MCF 10A (cell line): ENCODE measurements at regions not wholly inside any gene's neighbourhood (a gene's known extent, or its start where the extent isn't known, plus 50 kb on each side); places are given as distances from the start of the nearest gene placed in this dataset.

Experiments
- BruUV-seq: library from RNA; stranded (reverse); fragments of 400-500 nt; replicated peaks from 2 replicates; lab custom pipeline; 2021; lab: Mats Ljungman, UMichigan
- CTCF ChIA-PET: fragments of 300-600 bp; sonication (Branson Sonifier 250); formaldehyde crosslinking; extraction: SDS; loops from one replicate; lab custom pipeline; 2021; ENCODE audit warnings: antibody characterized with exemption, inconsistent platforms; lab: Yijun Ruan, JAX
- POLR2A ChIA-PET: fragments of 300-600, 350-650 bp; sonication (Branson Sonifier 250); formaldehyde crosslinking; extraction: SDS; loops from one replicate; lab custom pipeline; 2020; ENCODE audit warnings: antibody characterized with exemption, inconsistent platforms; lab: Yijun Ruan, JAX
- DNase-seq: peaks from one replicate; pipeline ENCODE4 v3.0.0-alpha.2; 2018; ENCODE audit not compliant: unreplicated experiment
- H3K27ac Mint-ChIP-seq: one replicate; pipeline ENCODE4 v1.8.0; 2022; ENCODE audit warnings: mild to moderate bottlenecking, low read depth, mixed read lengths; ENCODE audit not compliant: unreplicated experiment
- H3K27me3 Mint-ChIP-seq: one replicate; pipeline ENCODE4 v1.8.0; 2022; ENCODE audit warnings: mixed read lengths; ENCODE audit not compliant: insufficient read depth, unreplicated experiment
- H3K36me3 Mint-ChIP-seq: one replicate; pipeline ENCODE4 v1.8.0; 2022; ENCODE audit warnings: mild to moderate bottlenecking, moderate library complexity, mixed read lengths; ENCODE audit not compliant: insufficient read depth, unreplicated experiment
- H3K4me1 Mint-ChIP-seq: one replicate; pipeline ENCODE4 v1.8.0; 2022; ENCODE audit warnings: mixed read lengths; ENCODE audit not compliant: insufficient read depth, unreplicated experiment
- H3K4me3 Mint-ChIP-seq: one replicate; pipeline ENCODE4 v1.8.0; 2022; ENCODE audit warnings: mild to moderate bottlenecking, moderate library complexity, mixed read lengths; ENCODE audit not compliant: unreplicated experiment
- H3K9me3 Mint-ChIP-seq: one replicate; pipeline ENCODE4 v1.8.0; 2022; ENCODE audit warnings: mixed read lengths; ENCODE audit not compliant: unreplicated experiment
- intact Hi-C: fragments of 100-400 bp; cut with micrococcal nuclease; formaldehyde crosslinking; loops from 2 replicates; pipeline ENCODE4 v1.14.1; 2022
- TF ChIP-seq, protein P1 (sequence below): fragments of 200-600 bp; IDR thresholded peaks from one replicate; pipeline ENCODE4 v1.8.0; 2022; ENCODE audit warnings: antibody characterized with exemption, mild to moderate bottlenecking; ENCODE audit not compliant: unreplicated experiment

DNA sequence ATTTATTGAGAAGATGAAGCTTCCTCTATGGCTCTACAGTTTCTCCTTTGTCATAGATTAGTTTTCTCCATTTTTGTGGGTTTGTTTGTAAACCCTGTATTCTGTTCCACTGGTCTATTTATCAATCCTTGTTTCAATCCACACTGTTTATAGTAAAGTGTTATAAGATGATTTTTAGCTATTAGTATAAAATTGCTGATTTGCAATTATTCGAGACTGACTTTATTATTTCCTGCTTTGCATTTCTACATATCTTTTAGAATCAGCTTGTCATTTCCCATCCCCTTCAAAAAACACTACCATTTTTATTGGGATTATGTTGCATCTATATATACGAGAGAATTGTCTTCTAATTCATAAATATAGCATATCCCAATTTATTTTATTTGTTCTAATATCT is 325.9 kb upstream of the EPHA7 start:
- intact Hi-C loops, result no loop called here
- no peak for DNase-seq
- no peaks in the 10 kb centered on the region for H3K36me3 Mint-ChIP-seq
- no TSS peak for BruUV-seq
- H3K4me3 Mint-ChIP-seq, result no peak overlapping the region
- no peaks in the 10 kb centered on the region for H3K4me1 Mint-ChIP-seq
- H3K27me3 Mint-ChIP-seq, result peaks cover 15% of the 10 kb centered on the region
- H3K27ac Mint-ChIP-seq, result no peak overlapping the region
- ChIA-PET CTCF (no interaction called here), POLR2A (interaction anchor here (0.6 kb wide), 1 partner anchor 987 kb away, joined by 4 read pairs; no protein-coding TSS in a partner anchor)
- TF ChIP-seq, protein P1, sequence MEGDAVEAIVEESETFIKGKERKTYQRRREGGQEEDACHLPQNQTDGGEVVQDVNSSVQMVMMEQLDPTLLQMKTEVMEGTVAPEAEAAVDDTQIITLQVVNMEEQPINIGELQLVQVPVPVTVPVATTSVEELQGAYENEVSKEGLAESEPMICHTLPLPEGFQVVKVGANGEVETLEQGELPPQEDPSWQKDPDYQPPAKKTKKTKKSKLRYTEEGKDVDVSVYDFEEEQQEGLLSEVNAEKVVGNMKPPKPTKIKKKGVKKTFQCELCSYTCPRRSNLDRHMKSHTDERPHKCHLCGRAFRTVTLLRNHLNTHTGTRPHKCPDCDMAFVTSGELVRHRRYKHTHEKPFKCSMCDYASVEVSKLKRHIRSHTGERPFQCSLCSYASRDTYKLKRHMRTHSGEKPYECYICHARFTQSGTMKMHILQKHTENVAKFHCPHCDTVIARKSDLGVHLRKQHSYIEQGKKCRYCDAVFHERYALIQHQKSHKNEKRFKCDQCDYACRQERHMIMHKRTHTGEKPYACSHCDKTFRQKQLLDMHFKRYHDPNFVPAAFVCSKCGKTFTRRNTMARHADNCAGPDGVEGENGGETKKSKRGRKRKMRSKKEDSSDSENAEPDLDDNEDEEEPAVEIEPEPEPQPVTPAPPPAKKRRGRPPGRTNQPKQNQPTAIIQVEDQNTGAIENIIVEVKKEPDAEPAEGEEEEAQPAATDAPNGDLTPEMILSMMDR, result no peak
- H3K9me3 Mint-ChIP-seq, result no peaks in the 10 kb centered on the region

DNA sequence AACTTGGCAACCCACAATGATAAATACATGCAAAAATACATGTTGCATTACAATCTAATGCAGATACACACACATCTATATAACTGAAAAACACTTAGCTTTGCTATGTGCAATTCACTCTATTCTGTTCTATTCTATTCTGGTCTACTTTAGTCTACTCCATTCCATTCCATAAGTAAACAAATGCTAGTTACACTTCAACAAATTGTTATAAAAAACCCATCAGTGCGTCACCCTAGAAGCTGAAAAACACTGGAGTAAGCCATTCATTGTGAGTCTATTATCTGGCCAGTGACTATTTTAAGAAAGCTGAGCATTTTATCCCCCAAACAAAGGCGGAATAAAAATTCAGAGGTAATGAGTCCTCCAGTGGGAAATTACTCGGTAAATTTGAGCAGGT is 315.7 kb upstream of the EPHA7 start:
- ChIA-PET CTCF (no interaction called here), POLR2A (no interaction called here)
- peaks cover 6% of the 10 kb centered on the region for H3K9me3 Mint-ChIP-seq
- H3K27me3 Mint-ChIP-seq, result peaks cover 9% of the 10 kb centered on the region
- H3K27ac Mint-ChIP-seq, result no peak overlapping the region
- intact Hi-C loops, result no loop called here
- DNase-seq, result no peak
- BruUV-seq, result no TSS peak
- H3K4me1 Mint-ChIP-seq, result no peaks in the 10 kb centered on the region
- H3K36me3 Mint-ChIP-seq, result no peaks in the 10 kb centered on the region
- TF ChIP-seq, protein P1, result no peak
- no peak overlapping the region for H3K4me3 Mint-ChIP-seq

DNA sequence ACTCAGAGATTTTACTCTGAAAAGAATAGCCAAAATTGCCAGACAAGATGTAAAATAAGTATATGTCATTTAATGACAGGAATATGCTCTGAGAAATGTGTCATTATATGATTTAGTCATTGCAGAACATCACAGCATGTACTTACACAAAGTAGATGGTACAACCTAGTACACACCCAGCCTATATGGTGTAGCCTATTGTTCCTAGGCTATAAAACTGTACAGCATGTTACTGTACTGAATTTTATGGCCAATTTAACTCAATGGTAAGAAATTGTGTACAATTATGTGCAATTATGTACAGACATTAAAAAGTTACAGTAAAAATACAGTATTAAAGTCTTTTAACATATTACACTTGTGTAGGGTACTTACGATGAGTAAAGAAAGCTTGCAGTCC is 311.9 kb upstream of the EPHA7 start:
- no peaks in the 10 kb centered on the region for H3K36me3 Mint-ChIP-seq
- no peak overlapping the region for H3K4me3 Mint-ChIP-seq
- TF ChIP-seq, protein P1, result no peak
- H3K4me1 Mint-ChIP-seq, result no peaks in the 10 kb centered on the region
- ChIA-PET CTCF (no interaction called here), POLR2A (no interaction called here)
- H3K9me3 Mint-ChIP-seq, result peaks cover 7% of the 10 kb centered on the region
- H3K27me3 Mint-ChIP-seq, result peaks cover 29% of the 10 kb centered on the region
- H3K27ac Mint-ChIP-seq, result no peak overlapping the region
- DNase-seq, result no peak
- BruUV-seq, result no TSS peak
- intact Hi-C loops, result no loop called here

DNA sequence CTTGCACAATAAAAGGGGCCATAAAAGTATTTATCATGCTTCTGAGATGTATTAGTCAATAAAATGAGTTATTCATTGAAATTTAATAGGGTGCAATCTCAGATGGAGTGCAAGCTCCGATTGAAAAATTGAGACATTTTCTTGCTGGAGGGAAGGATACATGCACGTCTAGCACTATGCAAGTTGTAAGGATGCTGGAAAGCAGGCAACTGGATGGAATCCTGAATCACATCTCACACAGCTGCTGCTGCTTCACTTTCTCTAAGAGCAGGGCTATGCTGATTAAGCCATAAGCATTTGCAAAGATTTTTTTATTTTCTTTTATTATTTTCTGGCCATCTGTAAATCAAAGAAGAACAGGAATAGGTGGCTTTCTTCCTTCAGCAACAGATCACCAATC is 308.8 kb upstream of the EPHA7 start:
- no peak overlapping the region for H3K27ac Mint-ChIP-seq
- peaks cover 29% of the 10 kb centered on the region for H3K27me3 Mint-ChIP-seq
- no peaks in the 10 kb centered on the region for H3K36me3 Mint-ChIP-seq
- CTCF ChIA-PET, result no interaction called here
- no peak overlapping the region for H3K4me3 Mint-ChIP-seq
- H3K9me3 Mint-ChIP-seq, result peaks cover 7% of the 10 kb centered on the region
- POLR2A ChIA-PET, result no interaction called here
- DNase-seq, result no peak
- TF ChIP-seq, protein P1, result no peak
- intact Hi-C loops, result no loop called here
- H3K4me1 Mint-ChIP-seq, result no peaks in the 10 kb centered on the region
- BruUV-seq, result no TSS peak
